NK-92 treated with Interleukin-12 subunit alpha and Interleukin-12 subunit beta, amount 100 ng/mL, for 24 hours (cell line): ENCODE measurements at regions not wholly inside any gene's neighbourhood (a gene's known extent, or its start where the extent isn't known, plus 50 kb on each side); places are given as distances from the start of the nearest gene placed in this dataset.
"Not testable (repeated sequence)": the region's sequence is repeated elsewhere in the genome, so short reads cannot be mapped to it uniquely, and the experiment has no call there.

Experiments
- DNase-seq: peaks from one replicate; lab custom pipeline; 2025; lab: John Stamatoyannopoulos, UW

GRCh38 chr6:15137086-15137485, 108.8 kb upstream of the JARID2 start:
- DNase-seq = no peak

- no peak for DNase-seq
Measured at GRCh38 chr6:15143086-15143485, 102.8 kb upstream of the JARID2 start.

GRCh38 chr6:15143540-15143939, 102.3 kb upstream of the JARID2 start:
- DNase-seq = no peak

- DNase-seq = no peak
Measured at GRCh38 chr6:15145821-15146220, 100.0 kb upstream of the JARID2 start.

- no peak for DNase-seq
Measured at GRCh38 chr6:15147827-15148226, 98.0 kb upstream of the JARID2 start.

- DNase-seq = no peak
Measured at GRCh38 chr6:15148356-15148946, 97.4 kb upstream of the JARID2 start.

- DNase-seq = no peak
Measured at GRCh38 chr6:15150207-15150606, 95.7 kb upstream of the JARID2 start.

GRCh38 chr6:15152700-15153099, 93.2 kb upstream of the JARID2 start:
- no peak for DNase-seq

- DNase-seq = no peak
Measured at GRCh38 chr6:15153191-15153590, 92.7 kb upstream of the JARID2 start.

- DNase-seq = no peak
Measured at GRCh38 chr6:15157479-15157878, 88.4 kb upstream of the JARID2 start.

- DNase-seq = no peak
Measured at GRCh38 chr6:15158821-15159619, 86.8 kb upstream of the JARID2 start.

- no peak for DNase-seq
Measured at GRCh38 chr6:15160812-15161211, 85.1 kb upstream of the JARID2 start.

GRCh38 chr6:15164855-15165254, 81.0 kb upstream of the JARID2 start:
- DNase-seq = not testable (repeated sequence)

- no peak for DNase-seq
Measured at GRCh38 chr6:15166121-15166520, 79.7 kb upstream of the JARID2 start.

GRCh38 chr6:15170126-15170525, 75.7 kb upstream of the JARID2 start:
- DNase-seq = no peak

- no peak for DNase-seq
Measured at GRCh38 chr6:15171026-15171425, 74.8 kb upstream of the JARID2 start.

GRCh38 chr6:15176816-15177370, 69.0 kb upstream of the JARID2 start:
- DNase-seq = no peak

- DNase-seq = no peak
Measured at GRCh38 chr6:15183979-15184378, 61.9 kb upstream of the JARID2 start.

- no peak for DNase-seq
Measured at GRCh38 chr6:15184441-15184861, 61.4 kb upstream of the JARID2 start.

- DNase-seq = not testable (repeated sequence)
Measured at GRCh38 chr6:15185111-15185510, 60.8 kb upstream of the JARID2 start.

- not testable (repeated sequence) for DNase-seq
Measured at GRCh38 chr6:15193451-15193850, 52.4 kb upstream of the JARID2 start.

- DNase-seq = no peak
Measured at GRCh38 chr6:15194453-15194852, 51.4 kb upstream of the JARID2 start.
